Naive thymus-derived CD8-positive, alpha-beta T cell (primary cell): ENCODE measurements at regions not wholly inside any gene's neighbourhood (a gene's known extent, or its start where the extent isn't known, plus 50 kb on each side); places are given as distances from the start of the nearest gene placed in this dataset.

Experiments used
- ATAC-seq, 2 donors: fragments of 150-1000 bp; cut with Tn5 transposase in 1 of 2; sonication (Bioruptor Pico), chemical (Tn5 transposase) in 1 of 2; 1 replicate in 1 of 2; 2 replicates in 1 of 2; pipeline ENCODE4 v1.10.0; 2021; ENCODE audit warnings: mild to moderate bottlenecking in 2 of 2, moderate library complexity in 2 of 2
- POLR2A ChIA-PET: fragments of 350-600 bp; sonication (Branson Sonifier 250); formaldehyde crosslinking; loops from one replicate; lab custom pipeline; 2021; ENCODE audit warnings: antibody characterized with exemption; lab: Charles Lee
- DNase-seq, 10 donors: peaks; one replicate each; pipeline versions ENCODE4 v3.0.0 to v3.0.0-alpha.2; 2020 to 2022
- H3K27ac Mint-ChIP-seq, 10 donors: one replicate each; pipeline ENCODE4 v1.8.0; 2020 to 2022; ENCODE audit warnings: mild to moderate bottlenecking in 10 of 10, mixed read lengths in 10 of 10, moderate library complexity in 4 of 10, inconsistent platforms in 1 of 10
- H3K27me3 Mint-ChIP-seq, 5 donors: one replicate each; pipeline ENCODE4 v1.8.0; 2021 to 2022; ENCODE audit warnings: mixed read lengths in 5 of 5
- H3K36me3 Mint-ChIP-seq, 3 donors: one replicate each; pipeline ENCODE4 v1.8.0; 2020 to 2022; ENCODE audit warnings: mixed read lengths in 3 of 3, mild to moderate bottlenecking in 2 of 3, inconsistent platforms in 1 of 3
- H3K4me1 Mint-ChIP-seq, 4 donors: one replicate each; pipeline ENCODE4 v1.8.0; 2021 to 2022; ENCODE audit warnings: mixed read lengths in 4 of 4
- H3K4me3 Mint-ChIP-seq, 10 donors: one replicate each; pipeline ENCODE4 v1.8.0; 2020 to 2022; ENCODE audit warnings: mild to moderate bottlenecking in 10 of 10, mixed read lengths in 10 of 10, moderate library complexity in 6 of 10, inconsistent platforms in 1 of 10
- H3K9me3 Mint-ChIP-seq, 9 donors: one replicate each; pipeline ENCODE4 v1.8.0; 2020 to 2022; ENCODE audit warnings: mixed read lengths in 9 of 9, mild to moderate bottlenecking in 3 of 9, inconsistent platforms in 1 of 9, moderate library complexity in 1 of 9

GRCh38 chr11:96447208-96448110 is 57.6 kb downstream of the JRKL start:
- H3K27me3 Mint-ChIP-seq = peaks cover 4 to 16% (median 14%) of the 10 kb centered on the region in 5 donors
- H3K4me1 Mint-ChIP-seq = no peaks in the 10 kb centered on the region
- POLR2A ChIA-PET = no interaction called here
- no peaks in the 10 kb centered on the region for H3K36me3 Mint-ChIP-seq
- no peak overlapping the region for H3K4me3 Mint-ChIP-seq
- DNase-seq (no peak), ATAC-seq (no peak)
- no peaks in the 10 kb centered on the region for H3K9me3 Mint-ChIP-seq
- no peak overlapping the region for H3K27ac Mint-ChIP-seq

GRCh38 chr11:96448225-96448624 is 58.4 kb downstream of the JRKL start:
- no peaks in the 10 kb centered on the region for H3K9me3 Mint-ChIP-seq
- H3K4me1 Mint-ChIP-seq = no peaks in the 10 kb centered on the region
- no peak overlapping the region for H3K4me3 Mint-ChIP-seq
- ATAC-seq (no peak), DNase-seq (no peak)
- H3K36me3 Mint-ChIP-seq = no peaks in the 10 kb centered on the region
- no peak overlapping the region for H3K27ac Mint-ChIP-seq
- H3K27me3 Mint-ChIP-seq = peaks cover 4 to 16% (median 12%) of the 10 kb centered on the region in 5 donors
- POLR2A ChIA-PET = no interaction called here

- Mint-ChIP-seq H3K9me3 (peaks cover 0 to 8% (median 0%) of the 10 kb centered on the region in 9 donors), H3K4me3 (no peak overlapping the region), H3K4me1 (no peaks in the 10 kb centered on the region), H3K27ac (no peak overlapping the region), H3K36me3 (peaks cover 0 to 3% (median 0%) of the 10 kb centered on the region in 3 donors), H3K27me3 (peaks cover 8 to 39% (median 18%) of the 10 kb centered on the region in 5 donors)
- POLR2A ChIA-PET = no interaction called here
- DNase-seq = no peak
- no peak for ATAC-seq
These were observed 66.3 kb downstream of the JRKL start for GRCh38 chr11:96456111-96456510.

GRCh38 chr11:96459751-96460150 is 69.9 kb downstream of the JRKL start:
- DNase-seq = no peak
- peaks cover 0 to 8% (median 0%) of the 10 kb centered on the region in 9 donors for H3K9me3 Mint-ChIP-seq
- H3K36me3 Mint-ChIP-seq = peaks cover 0 to 3% (median 0%) of the 10 kb centered on the region in 3 donors
- H3K27ac Mint-ChIP-seq = no peak overlapping the region
- ATAC-seq = no peak
- POLR2A ChIA-PET = no interaction called here
- H3K4me3 Mint-ChIP-seq = no peak overlapping the region
- peaks cover 11 to 39% (median 27%) of the 10 kb centered on the region in 5 donors for H3K27me3 Mint-ChIP-seq
- peaks cover 0 to 2% (median 0%) of the 10 kb centered on the region in 4 donors for H3K4me1 Mint-ChIP-seq

- no peak overlapping the region for H3K27ac Mint-ChIP-seq
- DNase-seq (no peak), ATAC-seq (no peak)
- H3K9me3 Mint-ChIP-seq = peaks cover 0 to 2% (median 0%) of the 10 kb centered on the region in 9 donors
- POLR2A ChIA-PET = no interaction called here
- peaks cover 0 to 2% (median 0%) of the 10 kb centered on the region in 4 donors for H3K4me1 Mint-ChIP-seq
- H3K27me3 Mint-ChIP-seq = peaks cover 2 to 20% (median 18%) of the 10 kb centered on the region in 5 donors
- no peaks in the 10 kb centered on the region for H3K36me3 Mint-ChIP-seq
- no peak overlapping the region for H3K4me3 Mint-ChIP-seq
These were observed 72.1 kb downstream of the JRKL start for GRCh38 chr11:96461871-96462270.

GRCh38 chr11:96464700-96465307 is 75.0 kb downstream of the JRKL start:
- peaks cover 2 to 13% (median 7%) of the 10 kb centered on the region in 5 donors for H3K27me3 Mint-ChIP-seq
- POLR2A ChIA-PET = no interaction called here
- no peaks in the 10 kb centered on the region for H3K36me3 Mint-ChIP-seq
- H3K4me3 Mint-ChIP-seq = peak overlapping the region in 5 of 10 donors; percentile 3 to 85 (median 67)
- DNase-seq (peak in 5 of 10 donors; percentile 1 to 65 (median 50)), ATAC-seq (peak; percentile 78)
- H3K9me3 Mint-ChIP-seq = peaks cover 0 to 2% (median 0%) of the 10 kb centered on the region in 9 donors
- H3K4me1 Mint-ChIP-seq = peaks cover 0 to 2% (median 0%) of the 10 kb centered on the region in 4 donors
- H3K27ac Mint-ChIP-seq = no peak overlapping the region

GRCh38 chr11:96465512-96465911 is 75.7 kb downstream of the JRKL start:
- Mint-ChIP-seq H3K4me1 (peaks cover 0 to 2% (median 0%) of the 10 kb centered on the region in 4 donors), H3K27ac (peak overlapping the region in 1 of 10 donors; percentile 6), H3K4me3 (no peak overlapping the region), H3K9me3 (no peaks in the 10 kb centered on the region), H3K36me3 (no peaks in the 10 kb centered on the region), H3K27me3 (peaks cover 1 to 13% (median 2%) of the 10 kb centered on the region in 5 donors)
- POLR2A ChIA-PET = no interaction called here
- no peak for ATAC-seq
- no peak for DNase-seq

- Mint-ChIP-seq H3K27me3 (peaks cover 0 to 7% (median 3%) of the 10 kb centered on the region in 5 donors), H3K36me3 (no peaks in the 10 kb centered on the region), H3K4me1 (peaks cover 0 to 2% (median 0%) of the 10 kb centered on the region in 4 donors), H3K27ac (no peak overlapping the region), H3K9me3 (no peaks in the 10 kb centered on the region), H3K4me3 (no peak overlapping the region)
- no peak for DNase-seq
- ATAC-seq = no peak
- POLR2A ChIA-PET = no interaction called here
These were observed 76.8 kb downstream of the JRKL start for GRCh38 chr11:96466607-96467006.

GRCh38 chr11:96469776-96470175 is 80.0 kb downstream of the JRKL start:
- ATAC-seq (no peak), DNase-seq (no peak)
- H3K27ac Mint-ChIP-seq = no peak overlapping the region
- H3K27me3 Mint-ChIP-seq = peaks cover 6 to 29% (median 12%) of the 10 kb centered on the region in 5 donors
- peaks cover 6 to 18% (median 12%) of the 10 kb centered on the region in 9 donors for H3K9me3 Mint-ChIP-seq
- H3K4me3 Mint-ChIP-seq = no peak overlapping the region
- H3K4me1 Mint-ChIP-seq = no peaks in the 10 kb centered on the region
- peaks cover 4 to 8% (median 5%) of the 10 kb centered on the region in 3 donors for H3K36me3 Mint-ChIP-seq
- POLR2A ChIA-PET = no interaction called here

GRCh38 chr11:96470521-96470920 is 80.7 kb downstream of the JRKL start:
- DNase-seq (no peak), ATAC-seq (no peak)
- H3K27ac Mint-ChIP-seq = no peak overlapping the region
- H3K27me3 Mint-ChIP-seq = peaks cover 8 to 34% (median 19%) of the 10 kb centered on the region in 5 donors
- POLR2A ChIA-PET = no interaction called here
- H3K9me3 Mint-ChIP-seq = peaks cover 6 to 24% (median 19%) of the 10 kb centered on the region in 9 donors
- H3K36me3 Mint-ChIP-seq = peaks cover 4 to 8% (median 5%) of the 10 kb centered on the region in 3 donors
- H3K4me1 Mint-ChIP-seq = no peaks in the 10 kb centered on the region
- no peak overlapping the region for H3K4me3 Mint-ChIP-seq

GRCh38 chr11:96472085-96472484 is 82.3 kb downstream of the JRKL start:
- H3K4me3 Mint-ChIP-seq = no peak overlapping the region
- POLR2A ChIA-PET = no interaction called here
- H3K27ac Mint-ChIP-seq = no peak overlapping the region
- peaks cover 8 to 34% (median 19%) of the 10 kb centered on the region in 5 donors for H3K27me3 Mint-ChIP-seq
- H3K4me1 Mint-ChIP-seq = no peaks in the 10 kb centered on the region
- no peak for ATAC-seq
- DNase-seq = no peak
- H3K36me3 Mint-ChIP-seq = peaks cover 4 to 12% (median 5%) of the 10 kb centered on the region in 3 donors
- peaks cover 6 to 33% (median 25%) of the 10 kb centered on the region in 9 donors for H3K9me3 Mint-ChIP-seq

- ATAC-seq = no peak
- Mint-ChIP-seq H3K27me3 (peaks cover 3 to 34% (median 19%) of the 10 kb centered on the region in 5 donors), H3K4me1 (no peaks in the 10 kb centered on the region), H3K36me3 (peaks cover 4 to 12% (median 5%) of the 10 kb centered on the region in 3 donors), H3K9me3 (peaks cover 9 to 35% (median 26%) of the 10 kb centered on the region in 9 donors), H3K4me3 (no peak overlapping the region), H3K27ac (peak overlapping the region in 1 of 10 donors; percentile 38)
- DNase-seq = no peak
- POLR2A ChIA-PET = no interaction called here
These were observed 84.5 kb downstream of the JRKL start for GRCh38 chr11:96474263-96474662.

GRCh38 chr11:96481204-96481603 is 91.4 kb downstream of the JRKL start:
- Mint-ChIP-seq H3K27ac (no peak overlapping the region), H3K4me1 (no peaks in the 10 kb centered on the region), H3K9me3 (peaks cover 0 to 12% (median 3%) of the 10 kb centered on the region in 9 donors), H3K27me3 (peaks cover 2 to 11% (median 6%) of the 10 kb centered on the region in 5 donors), H3K4me3 (no peak overlapping the region), H3K36me3 (peaks cover 0 to 2% (median 0%) of the 10 kb centered on the region in 3 donors)
- no peak for ATAC-seq
- POLR2A ChIA-PET = no interaction called here
- no peak for DNase-seq
